CD1c-positive myeloid dendritic cell (primary cell): ENCODE measurements at regions not wholly inside any gene's neighbourhood (a gene's known extent, or its start where the extent isn't known, plus 50 kb on each side); places are given as distances from the start of the nearest gene placed in this dataset.

ENCODE experiments used
- DNase-seq: peaks from one replicate; pipeline ENCODE4 v3.0.0-alpha.2; 2016; ENCODE audit errors: extremely low spot score

DNA sequence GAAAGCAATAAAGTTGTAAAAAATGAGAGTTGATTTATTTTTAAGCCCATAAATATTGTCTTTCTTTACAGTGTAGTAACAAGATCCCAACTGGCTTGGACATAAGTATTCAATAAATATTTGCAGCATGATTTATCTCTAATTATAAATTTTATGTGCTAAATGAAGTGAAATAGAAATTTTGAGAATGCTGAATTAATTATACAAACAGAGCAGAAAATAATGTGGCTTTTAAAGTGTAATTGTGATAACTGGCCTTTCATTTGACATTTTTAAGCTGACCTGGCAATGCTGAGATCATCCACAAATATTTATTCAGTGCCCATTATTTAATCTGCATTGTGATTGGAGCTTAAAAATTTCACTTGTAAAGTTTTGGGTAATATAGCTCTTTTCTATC, 201.6 kb upstream of the NAV3 start:
- DNase-seq: no peak

DNA sequence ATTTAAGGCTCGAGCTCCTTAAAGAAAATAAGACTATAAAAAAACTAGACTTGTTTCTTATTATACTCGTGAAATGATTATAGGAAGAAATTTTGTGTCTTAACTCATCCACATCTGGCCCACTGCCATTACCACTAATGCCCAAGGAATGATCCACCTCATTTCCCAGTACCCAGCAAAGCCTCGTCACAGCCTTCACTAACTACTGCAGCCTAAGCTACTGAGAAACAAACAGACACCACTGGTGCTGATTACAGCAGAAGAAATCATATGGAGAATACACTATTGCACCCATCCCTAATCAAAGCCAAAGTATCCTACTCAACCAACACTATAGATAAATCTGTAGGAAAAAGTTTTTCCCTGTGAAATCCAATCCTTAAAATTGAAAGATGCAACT, 205.3 kb upstream of the NAV3 start:
- no peak for DNase-seq

DNA sequence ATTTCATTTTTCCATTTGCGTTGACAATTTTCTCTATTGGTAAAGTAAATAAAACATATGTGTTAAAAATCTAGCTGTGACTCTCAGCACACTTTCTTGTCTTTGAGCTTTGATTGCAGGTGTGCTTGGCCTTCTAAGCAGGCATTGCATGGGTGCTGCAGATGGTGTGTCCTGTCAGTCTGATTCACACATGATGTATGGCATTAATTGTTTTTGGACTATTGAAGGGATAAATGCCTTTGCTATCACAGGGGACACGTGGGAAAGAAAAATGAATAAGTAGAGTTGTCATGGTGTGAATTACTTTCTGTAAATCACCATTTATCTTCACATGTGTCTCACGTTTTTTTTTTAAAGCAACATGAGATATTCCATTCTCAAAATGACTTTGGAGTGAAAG, 211.3 kb upstream of the NAV3 start:
- no peak for DNase-seq

DNA sequence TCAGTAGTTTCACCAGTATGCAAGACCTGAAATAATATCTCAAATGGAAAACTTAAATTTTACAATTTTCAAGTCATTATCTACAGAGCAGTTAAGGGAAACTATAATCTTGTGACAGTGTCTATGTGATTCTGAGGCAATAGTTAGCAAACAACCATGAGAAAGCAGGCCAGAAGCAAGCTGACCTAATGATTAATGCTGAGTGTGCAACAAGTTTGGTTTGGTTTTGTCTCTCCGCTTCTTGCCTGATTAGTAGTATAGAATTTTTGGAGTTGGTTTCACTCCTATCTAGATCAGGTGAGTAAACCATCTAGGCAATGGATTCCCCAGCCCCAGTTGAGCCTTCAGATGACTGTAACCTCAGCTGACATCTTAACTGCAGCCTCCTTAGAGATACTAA, 212.9 kb upstream of the NAV3 start:
- DNase-seq: no peak

DNA sequence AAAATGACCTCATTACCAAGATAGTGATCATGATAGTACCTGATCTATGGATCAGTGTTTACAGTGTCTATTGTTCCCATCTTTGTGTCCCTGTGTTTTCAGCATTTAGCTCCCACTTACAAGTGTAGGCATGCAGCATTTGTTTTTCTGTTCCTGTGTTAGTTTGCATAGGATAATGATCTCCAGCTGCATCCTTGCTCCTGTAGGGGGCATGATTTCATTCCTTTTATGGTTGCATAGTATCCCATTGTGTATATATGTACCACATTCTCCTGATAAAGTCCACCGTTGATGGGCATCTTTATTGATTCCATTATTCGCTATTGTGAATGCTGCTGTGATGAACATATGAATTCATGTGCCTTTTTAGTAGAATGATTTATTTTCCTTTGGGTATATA, 215.4 kb upstream of the NAV3 start:
- no peak for DNase-seq

DNA sequence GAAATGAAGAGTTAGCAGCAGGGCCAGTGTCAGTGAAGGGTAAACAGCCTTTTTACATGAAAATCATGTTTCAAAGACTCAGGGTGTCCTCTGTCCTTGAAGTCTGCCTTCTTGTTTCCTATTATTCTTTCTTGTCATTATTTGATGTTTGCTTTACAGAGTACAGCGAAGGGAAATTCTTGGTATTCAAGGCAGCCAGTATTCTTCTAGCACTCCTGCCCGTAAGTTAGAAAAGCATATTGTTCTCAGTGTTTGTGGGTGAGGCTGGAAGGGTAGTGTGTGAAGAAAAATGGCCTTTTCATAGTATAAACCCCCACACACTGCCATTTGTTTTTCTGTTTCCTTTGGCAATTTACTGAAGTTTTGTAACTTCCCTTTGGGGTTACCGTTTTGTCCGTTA, 217.3 kb upstream of the NAV3 start:
- DNase-seq: no peak

DNA sequence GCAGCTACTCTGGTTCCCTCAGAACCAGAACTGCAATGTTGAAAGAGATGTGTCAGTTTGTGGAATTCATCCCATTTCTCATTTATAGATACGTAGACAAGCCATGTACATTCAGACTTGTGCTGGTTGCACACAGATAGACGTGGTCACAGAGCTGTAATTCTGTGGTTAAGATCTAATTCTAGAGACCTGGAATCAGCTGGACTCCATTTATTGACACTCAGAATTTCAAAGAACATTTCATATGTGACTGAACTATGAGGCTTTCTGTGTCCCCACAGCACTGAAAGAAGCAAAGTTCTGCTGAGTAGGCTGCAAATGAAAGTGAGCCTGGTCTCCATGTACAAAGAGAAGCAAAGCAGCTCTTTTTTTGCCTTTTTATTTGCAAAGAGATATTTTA, 220.2 kb upstream of the NAV3 start:
- no peak for DNase-seq

DNA sequence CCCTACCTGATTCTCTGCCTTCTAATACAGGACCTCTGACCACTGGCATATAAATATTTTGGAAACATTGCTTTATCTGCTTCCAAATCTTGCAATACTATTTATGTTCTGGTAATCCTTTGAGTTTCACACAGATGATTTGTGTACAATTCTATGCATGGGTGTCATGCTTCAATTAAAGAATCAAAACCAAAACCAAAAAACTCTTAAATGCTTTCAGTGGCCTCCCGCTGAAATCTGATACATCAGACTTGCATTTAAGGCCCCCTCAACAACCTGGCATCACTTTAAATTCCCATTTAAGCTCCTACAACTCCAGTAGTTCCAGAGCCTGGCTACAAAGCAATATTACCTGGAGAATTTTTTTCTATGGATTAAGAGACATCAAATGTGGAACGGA, 221.7 kb upstream of the NAV3 start:
- no peak for DNase-seq

DNA sequence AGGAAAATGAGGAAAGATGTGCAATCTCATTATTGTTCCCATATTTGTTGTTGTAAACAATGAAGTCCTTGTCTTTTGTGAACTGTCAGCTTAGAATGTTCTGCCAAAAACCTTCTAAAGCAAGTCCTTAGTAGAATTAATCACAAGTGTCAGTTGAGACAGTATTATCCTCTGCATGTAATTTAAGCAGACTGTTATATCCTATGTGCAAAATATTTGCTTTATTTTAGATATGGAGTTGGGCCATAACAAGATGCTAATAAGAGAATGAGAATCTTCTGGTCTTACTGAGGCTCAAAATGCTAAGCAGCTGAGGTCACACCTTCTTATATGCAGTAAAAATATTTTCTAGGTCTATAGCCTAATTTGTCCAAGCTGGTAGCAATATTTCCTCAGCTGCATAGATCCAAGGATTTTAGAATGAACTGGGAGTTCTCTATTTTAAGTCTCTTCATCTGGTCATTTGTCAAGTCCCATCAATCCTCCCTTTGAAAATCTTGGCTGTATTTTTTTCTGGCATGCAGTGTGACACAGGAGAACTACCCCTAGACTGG, 222.3 kb upstream of the NAV3 start:
- DNase-seq: no peak

DNA sequence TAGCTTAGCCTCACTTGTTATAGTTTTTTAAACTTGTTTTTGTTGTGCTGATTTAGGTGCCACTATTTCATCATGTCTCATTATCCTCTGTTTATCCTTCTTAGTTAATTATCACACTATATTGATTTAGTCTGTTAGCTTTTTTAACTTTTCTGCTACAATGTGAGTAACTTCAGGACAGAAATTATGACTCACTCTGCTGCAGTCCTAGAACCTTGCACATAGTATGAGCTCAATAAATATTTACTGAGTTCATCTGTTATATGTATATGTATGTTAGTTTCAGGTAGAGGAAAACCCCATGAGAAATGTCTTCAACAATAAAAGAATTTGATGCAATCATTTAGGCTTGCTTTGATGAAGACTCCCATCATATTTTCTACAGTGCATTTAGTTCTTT, 224.3 kb upstream of the NAV3 start:
- DNase-seq: no peak

DNA sequence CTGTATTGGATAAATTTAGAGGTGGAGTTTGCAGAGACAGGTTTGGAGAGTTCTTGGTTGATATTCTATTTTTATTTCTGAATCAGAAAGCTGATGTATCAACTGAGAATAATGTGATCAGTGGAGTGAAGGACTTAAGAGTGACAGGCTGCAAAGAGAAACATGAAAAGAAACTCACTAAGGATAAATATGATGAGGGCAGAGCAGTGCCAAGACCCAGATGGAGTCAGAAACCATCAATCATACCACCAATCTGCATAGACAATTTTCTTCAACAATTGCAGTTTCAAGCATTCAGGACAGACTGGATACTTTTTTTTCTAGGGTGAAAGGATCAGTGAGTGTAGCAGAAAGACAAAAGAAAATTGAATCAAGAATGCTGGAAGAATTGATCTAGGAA, 226.7 kb upstream of the NAV3 start:
- DNase-seq: no peak

DNA sequence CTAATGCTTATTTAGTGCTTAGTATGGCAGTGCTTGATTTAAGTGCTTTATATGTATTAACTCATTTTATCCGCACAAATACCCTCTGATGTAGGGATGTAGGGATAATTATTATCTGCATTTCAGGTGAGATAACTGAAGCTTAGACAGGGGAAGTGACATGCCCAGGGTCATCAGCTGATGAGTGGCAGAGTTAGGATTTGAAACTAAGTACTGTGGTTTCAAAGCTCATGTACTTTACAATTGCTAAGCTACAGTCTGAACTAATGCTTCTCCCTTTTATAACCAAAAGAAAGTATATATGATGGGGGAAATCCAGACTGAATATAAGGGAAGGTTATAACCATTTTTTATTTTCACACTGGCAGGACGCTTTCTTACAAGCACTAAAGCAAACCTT, 229.6 kb upstream of the NAV3 start:
- DNase-seq: no peak

DNA sequence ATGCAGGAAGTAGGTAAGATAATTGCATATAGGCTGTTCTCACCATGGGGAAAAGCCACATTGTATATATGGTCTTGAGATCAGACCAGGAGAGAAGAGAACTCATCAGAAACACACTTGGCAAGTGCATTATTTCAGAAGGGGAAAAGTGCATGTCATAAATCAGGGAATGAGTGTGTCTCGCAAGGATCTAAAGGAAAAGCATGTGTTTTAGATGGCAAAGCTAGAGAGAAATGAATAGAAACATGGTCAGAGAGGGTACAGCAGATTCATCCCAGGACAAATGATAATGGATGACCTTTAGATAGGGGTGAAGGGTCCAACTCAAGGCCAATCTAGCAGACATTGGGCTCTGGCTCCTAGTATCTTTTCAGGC, 230.2 kb upstream of the NAV3 start:
- DNase-seq: no peak

DNA sequence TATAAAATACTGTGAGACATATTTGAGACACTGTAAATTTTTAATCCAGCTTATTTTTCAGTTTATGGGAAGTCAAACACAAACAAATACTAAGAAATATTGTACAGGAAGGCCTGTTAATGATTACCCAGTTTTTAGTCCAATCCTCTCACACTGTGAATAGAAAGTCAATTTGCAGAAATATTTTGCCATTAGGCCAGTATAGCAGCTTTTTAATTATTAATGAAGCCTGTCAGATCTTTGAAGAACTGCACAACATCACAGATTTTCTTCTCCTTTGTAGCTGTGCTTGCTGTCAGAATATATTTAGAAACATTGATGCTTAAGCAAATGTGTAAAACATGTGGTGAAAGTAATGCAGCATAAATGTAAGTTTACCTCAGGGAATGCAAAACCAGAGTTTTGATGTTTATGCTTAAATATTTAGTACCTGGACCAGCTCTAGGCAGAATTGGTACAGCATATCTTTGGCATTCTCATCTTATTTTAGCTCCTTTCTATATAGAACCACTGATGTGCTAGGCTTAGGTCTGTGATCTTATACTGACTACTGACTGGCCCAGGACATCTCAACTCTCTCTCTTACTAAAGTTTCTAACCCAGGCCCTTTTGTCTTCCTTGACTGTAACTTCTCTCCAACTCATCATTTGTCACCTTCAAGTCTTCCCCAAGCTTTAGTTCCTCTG, 230.8 kb upstream of the NAV3 start:
- DNase-seq: no peak

DNA sequence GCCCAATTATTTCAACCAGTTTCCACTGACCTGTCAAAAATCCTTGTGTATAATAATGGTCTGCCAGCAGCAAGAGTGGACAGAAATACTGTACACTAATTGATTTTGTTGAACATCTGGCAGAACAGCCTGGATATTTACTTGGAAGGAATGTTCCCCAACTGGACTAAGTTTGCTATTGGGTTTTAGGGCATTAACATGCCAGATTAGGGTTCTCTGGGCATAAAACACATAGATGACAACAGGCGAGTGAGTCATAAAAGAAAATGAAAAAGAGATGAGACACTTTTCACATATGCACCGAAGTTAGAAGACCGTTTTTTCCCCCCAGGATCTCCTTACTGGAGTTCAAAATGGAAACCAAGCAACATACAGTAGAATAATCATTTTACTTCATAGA, 236.3 kb upstream of the NAV3 start:
- no peak for DNase-seq

DNA sequence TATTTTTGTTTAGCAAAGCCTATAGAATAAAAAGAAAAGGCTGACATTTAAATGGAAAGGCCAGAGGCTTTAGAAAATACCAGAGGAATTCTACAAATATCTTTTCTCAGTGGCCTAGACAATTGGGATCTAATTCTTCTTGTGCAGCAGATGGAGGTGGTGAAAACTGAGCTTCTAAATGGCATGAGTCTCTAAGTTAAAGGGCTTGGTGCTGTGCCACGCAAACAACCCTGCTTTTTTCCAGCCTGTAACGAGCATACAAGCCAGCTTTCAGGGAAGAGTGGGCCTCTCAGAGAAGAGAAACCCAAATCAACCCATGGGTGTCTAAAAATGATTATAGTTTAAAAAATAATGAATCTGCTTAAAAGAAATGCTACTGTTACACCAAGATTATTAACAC, 237.9 kb upstream of the NAV3 start:
- no peak for DNase-seq

DNA sequence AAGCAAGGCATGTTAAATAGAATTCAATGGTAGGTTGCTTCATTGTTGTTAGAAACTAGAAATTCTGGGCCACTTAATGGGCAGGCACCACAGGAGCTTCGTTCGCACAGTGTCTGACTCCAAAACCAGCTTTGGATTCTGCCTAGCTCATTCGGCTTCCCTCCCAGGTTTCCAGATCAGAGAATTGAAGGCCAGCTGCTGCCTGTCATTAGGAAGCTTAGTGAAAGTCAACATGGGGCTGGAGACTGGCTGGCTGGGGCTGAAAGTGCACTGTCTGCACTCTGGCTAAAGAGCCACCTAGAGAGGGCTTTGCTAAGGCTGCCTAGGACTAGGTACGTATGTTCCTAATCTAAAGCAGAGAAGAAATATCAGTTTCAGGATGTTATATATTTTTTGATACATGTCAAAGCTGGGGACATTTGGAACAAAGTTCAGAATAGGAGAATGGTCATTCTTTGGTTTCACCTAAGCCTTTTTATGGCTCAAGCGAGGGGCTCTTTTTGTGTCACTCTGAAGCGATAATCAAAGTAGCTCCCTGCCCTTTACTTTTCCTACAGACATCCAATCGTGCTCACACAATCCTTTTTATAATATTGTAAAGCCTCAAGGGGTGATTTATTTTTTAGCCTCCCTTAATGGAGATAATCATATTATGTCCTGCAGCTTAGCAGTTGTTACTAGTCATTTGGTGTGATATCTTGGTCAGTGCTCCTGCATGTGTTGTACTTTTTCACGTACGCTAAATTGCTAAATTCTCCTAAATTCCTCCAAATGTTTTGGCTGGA, 238.5 kb upstream of the NAV3 start:
- DNase-seq: no peak

DNA sequence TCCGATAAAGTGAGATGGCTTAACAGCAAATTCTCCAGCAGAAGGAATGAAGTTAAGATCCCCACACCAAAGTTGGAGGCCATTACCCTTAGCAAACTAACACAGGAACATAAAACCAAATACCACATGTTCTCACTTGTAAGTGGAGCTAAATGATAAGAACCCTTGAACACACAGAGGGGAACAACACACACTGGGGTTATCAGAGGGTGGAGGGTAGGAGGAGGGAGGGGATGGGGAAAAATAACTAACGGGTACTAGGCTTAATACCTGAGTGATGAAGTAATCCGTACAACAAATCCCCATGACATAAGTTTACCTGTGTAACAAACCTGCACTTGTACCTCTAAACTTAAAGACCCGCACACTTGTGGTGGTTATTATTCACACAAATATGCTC, 240.4 kb upstream of the NAV3 start:
- no peak for DNase-seq

DNA sequence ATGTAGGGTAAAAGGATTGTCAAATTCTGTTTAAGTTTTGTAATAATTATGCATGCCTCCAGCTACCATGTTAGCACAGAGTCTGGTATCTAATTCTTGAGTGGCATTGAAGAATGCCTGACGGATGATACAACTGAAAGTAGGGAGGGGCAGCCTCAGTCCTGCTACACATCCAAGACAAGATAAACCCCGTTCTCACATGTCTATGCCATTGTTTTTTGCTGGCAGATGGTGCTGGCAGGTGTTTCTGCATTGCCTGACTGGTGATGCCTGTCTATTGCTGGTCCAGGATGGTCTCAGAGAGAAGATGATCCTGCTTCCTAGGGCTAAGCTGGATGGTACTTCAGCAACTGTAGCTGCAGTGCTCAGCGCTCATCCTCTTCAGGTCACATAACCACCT, 245.8 kb upstream of the NAV3 start:
- no peak for DNase-seq

DNA sequence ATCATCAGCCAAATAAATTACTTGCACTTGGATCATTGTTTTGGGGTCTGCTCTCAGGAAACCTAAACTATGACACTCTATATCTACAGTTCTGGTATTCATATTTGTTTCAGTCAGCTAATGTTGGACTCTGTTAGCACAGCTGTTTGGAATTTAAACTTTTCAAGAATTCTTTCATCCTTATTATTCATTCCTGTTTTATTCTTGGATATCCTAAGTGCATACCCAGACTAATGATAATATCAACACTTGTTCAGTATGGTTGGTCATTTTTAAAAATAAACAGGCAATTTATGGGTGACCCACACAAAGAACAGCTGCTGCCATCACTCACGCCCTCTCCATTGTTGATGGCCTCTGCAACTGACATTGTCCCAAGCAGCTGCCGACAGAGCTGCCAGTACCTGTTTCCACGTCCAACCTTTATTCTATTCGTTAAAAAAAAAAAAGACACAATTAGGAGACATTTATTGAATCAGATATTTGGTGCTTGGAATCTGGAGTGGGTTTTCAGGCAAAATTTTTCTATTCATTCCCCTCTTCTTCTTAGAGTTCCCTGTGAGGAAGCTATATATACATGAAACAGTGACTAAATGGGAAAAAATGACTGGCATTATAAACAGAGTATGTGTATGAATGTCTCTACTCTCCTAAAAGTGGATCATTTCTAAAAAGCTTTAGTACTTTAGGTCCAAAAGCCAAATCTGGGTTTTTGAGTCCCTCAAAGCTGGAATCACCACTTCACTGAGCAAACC, 252.1 kb upstream of the NAV3 start:
- no peak for DNase-seq

DNA sequence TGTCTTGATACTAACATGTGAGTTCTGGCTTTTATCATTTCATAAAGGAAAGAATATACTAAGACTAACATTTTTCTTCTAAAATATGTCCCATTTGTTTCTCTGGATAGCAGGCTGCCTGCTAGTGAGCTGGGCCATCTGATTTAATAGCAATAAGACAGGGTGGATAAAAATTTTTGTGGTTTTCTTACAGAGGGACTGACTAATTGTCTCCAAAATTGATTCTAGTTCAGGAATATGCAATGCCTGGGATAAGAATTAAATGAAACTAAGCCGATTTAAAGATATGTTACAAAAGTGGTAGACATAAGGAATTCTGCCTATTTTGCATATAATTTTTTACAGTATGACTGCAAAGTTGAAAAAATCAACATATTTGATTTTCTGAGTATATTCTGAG, 252.9 kb upstream of the NAV3 start:
- DNase-seq: no peak

DNA sequence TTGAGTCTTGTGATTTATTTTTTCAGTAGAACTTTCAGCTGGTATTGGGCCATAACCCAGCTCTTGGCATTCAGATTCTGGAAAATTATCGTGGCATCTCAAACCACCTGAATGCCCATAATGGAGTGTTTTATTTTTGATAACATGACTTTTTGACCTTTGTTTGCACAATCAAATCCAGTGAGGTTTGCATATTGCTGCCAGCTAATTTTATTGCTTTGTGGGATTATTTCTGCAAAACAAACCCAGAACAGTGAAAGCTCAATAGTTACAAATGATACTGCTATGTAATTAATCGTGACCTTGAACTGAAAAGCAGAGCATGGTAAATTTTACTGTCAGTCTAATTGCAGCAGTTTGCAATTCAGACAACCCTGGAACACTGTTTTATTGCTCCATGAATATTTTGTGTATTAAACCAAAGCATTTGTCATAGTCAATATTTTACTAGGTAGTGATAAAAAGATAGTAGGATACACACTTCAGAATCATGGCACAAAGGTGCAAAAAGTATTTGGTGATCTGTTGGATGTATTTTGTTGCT, 255.2 kb upstream of the NAV3 start:
- DNase-seq: no peak

DNA sequence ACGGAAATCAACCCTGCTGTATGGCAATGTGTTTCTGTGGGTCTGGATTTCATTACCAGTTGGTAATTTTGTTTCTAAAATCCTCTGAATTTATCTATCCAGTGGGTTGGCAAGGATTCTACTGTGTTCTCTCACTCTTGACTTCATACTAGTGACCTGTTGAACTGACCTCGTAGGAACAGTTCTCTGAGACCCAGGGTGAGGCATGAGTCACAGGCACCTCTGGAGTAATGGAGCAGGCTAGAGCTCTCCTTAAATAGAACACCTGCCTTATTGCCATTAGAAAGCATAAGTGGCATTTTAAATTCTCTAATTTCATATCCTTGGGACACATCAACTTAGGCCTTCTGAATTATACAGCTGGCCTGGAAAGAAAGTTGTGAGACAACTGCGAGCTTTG, 258.3 kb upstream of the NAV3 start:
- no peak for DNase-seq
